ENCODE measurements at regions not wholly inside any gene's neighbourhood (a gene's known extent, or its start where the extent isn't known, plus 50 kb on each side); places are given as distances from the start of the nearest gene placed in this dataset.
A peak's percentile ranks its signal among the peaks of the same experiment; 100 is the strongest.

DNA sequence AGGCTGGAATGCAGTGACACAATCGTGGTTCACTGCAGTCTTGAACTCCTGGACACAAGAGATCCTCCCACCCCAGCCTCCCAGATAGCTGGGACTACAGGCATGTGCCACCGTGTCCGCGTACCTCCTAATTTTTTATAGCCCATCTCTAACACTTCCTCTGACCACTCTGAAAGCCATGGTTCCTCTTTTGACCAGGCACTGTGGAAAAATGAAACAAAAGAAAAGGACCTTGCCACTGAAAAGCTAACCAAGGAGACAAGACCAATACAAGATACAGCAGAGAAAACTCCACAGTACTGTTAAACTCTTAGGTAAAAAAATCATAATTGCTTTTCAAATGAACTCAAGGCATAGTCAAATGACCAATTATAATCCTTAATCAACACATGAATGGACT is 233.3 kb downstream of the NEDD1 start:
- no peak for DNase-seq (ENCODE audit: low spot score)
- Mint-ChIP-seq H3K36me3 (ENCODE audit: low read depth) (no peaks in the 10 kb centered on the region), H3K4me1 (ENCODE audit: low read depth) (no peaks in the 10 kb centered on the region), H3K27ac (ENCODE audit: unreplicated experiment) (no peak overlapping the region), H3K4me3 (ENCODE audit: unreplicated experiment) (no peak overlapping the region), H3K27me3 (ENCODE audit: low read depth) (peaks cover 4% of the 10 kb centered on the region), H3K9me3 (ENCODE audit: low read depth) (peaks cover 8% of the 10 kb centered on the region)
- TF ChIP-seq, protein P1, sequence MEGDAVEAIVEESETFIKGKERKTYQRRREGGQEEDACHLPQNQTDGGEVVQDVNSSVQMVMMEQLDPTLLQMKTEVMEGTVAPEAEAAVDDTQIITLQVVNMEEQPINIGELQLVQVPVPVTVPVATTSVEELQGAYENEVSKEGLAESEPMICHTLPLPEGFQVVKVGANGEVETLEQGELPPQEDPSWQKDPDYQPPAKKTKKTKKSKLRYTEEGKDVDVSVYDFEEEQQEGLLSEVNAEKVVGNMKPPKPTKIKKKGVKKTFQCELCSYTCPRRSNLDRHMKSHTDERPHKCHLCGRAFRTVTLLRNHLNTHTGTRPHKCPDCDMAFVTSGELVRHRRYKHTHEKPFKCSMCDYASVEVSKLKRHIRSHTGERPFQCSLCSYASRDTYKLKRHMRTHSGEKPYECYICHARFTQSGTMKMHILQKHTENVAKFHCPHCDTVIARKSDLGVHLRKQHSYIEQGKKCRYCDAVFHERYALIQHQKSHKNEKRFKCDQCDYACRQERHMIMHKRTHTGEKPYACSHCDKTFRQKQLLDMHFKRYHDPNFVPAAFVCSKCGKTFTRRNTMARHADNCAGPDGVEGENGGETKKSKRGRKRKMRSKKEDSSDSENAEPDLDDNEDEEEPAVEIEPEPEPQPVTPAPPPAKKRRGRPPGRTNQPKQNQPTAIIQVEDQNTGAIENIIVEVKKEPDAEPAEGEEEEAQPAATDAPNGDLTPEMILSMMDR (IDR thresholded peaks at IDR 0.05) = no peak

DNA sequence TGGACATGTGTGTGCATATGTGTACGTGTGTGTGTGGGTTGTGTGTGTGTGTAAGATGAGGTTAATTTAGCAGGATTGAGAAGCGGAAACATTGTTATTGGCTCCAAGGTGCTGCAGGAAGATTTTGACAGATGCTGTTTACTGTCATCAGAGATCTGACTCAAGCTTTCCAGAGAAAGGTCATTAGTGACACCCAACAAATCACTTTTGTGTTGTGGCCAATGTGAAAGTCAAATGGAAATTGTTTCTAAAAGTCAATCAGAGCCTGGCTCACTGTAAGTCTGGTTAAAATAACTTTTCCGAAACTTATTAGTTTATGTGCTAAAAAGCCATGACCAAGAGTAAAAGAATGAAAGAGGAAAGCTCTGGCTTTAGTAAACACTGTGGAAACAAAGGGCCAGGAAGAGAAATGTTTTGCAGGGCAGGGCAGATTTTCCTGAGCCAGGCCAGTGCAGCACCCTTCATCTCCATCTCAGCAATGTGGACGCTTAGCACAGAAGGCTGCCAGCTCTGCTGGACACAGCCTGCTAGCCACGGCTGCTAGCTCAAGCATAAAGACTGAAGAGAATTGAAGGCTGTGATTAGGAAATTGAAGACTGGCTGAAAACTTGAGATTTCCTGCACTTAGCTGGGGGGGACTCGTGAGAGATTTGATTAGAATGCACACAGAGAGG is 235.8 kb downstream of the NEDD1 start:
- TF ChIP-seq, protein P1 (IDR thresholded peaks at IDR 0.05) = no peak
- peaks cover 7% of the 10 kb centered on the region for H3K27me3 Mint-ChIP-seq (ENCODE audit: low read depth)
- no peak for DNase-seq (ENCODE audit: low spot score)
- H3K36me3 Mint-ChIP-seq (ENCODE audit: low read depth) = no peaks in the 10 kb centered on the region
- peaks cover 7% of the 10 kb centered on the region for H3K9me3 Mint-ChIP-seq (ENCODE audit: low read depth)
- no peaks in the 10 kb centered on the region for H3K4me1 Mint-ChIP-seq (ENCODE audit: low read depth)
- no peak overlapping the region for H3K4me3 Mint-ChIP-seq (ENCODE audit: unreplicated experiment)
- H3K27ac Mint-ChIP-seq (ENCODE audit: unreplicated experiment) = no peak overlapping the region

DNA sequence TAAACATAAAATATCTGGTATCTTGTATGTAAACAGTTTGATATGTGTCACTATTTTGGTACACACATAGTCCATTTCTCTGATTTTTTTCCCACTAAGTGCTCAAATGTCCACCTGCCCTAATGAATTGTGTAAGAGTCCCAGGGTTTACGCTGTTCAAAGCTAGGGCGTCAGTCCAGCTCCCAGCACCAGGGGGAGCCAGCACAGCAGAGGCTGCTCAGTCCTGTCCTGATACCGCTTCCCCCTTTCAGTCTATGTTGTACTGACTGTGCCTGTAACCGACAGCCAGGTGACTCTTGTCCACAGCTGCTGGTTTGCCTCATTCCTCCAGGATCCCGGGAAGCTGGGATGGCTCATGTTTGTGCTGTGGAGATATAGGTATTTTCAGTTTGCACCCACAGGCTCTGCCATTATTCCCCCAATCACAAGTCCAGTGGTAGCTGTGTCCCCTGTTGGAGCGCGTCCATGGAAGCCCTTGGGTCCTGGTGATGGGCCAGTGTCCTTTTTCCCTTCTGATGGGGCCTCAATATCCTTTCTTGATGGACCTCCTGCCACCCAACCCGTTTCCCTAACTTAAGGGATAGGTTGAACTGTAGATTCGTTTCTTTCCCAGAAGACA is 242.0 kb downstream of the NEDD1 start:
- Mint-ChIP-seq H3K36me3 (ENCODE audit: low read depth) (no peaks in the 10 kb centered on the region), H3K27ac (ENCODE audit: unreplicated experiment) (no peak overlapping the region), H3K9me3 (ENCODE audit: low read depth) (no peaks in the 10 kb centered on the region), H3K4me1 (ENCODE audit: low read depth) (no peaks in the 10 kb centered on the region), H3K27me3 (ENCODE audit: low read depth) (peaks cover 7% of the 10 kb centered on the region), H3K4me3 (ENCODE audit: unreplicated experiment) (no peak overlapping the region)
- no peak for DNase-seq (ENCODE audit: low spot score)
- TF ChIP-seq, protein P1 (IDR thresholded peaks at IDR 0.05) = peak; percentile 80

GRCh38 chr12:97151481-97151880 is 244.4 kb downstream of the NEDD1 start:
- Mint-ChIP-seq H3K4me3 (ENCODE audit: unreplicated experiment) (no peak overlapping the region), H3K36me3 (ENCODE audit: low read depth) (no peaks in the 10 kb centered on the region), H3K4me1 (ENCODE audit: low read depth) (no peaks in the 10 kb centered on the region), H3K9me3 (ENCODE audit: low read depth) (no peaks in the 10 kb centered on the region), H3K27me3 (ENCODE audit: low read depth) (no peaks in the 10 kb centered on the region), H3K27ac (ENCODE audit: unreplicated experiment) (no peak overlapping the region)
- no peak for DNase-seq (ENCODE audit: low spot score)
- TF ChIP-seq, protein P1 (IDR thresholded peaks at IDR 0.05) = no peak

DNA sequence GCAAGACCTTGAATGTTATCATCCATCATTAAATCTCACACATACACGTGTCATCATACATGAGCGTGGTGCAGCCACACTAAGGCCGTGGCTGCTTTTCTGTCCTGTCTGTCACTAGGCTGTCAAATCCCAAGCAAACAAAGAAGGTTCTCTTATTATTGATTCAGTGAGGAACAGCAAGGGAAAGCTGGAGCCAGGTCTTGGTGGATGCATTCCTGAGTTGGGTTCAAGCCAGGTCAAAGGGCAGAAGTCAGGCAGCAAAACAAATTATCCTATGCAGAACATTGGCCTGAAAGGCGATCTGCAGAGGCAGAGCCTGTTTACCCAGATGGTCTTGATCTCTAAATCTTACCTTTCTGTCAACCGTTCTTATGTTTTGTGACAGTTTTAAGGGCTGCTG is 252.3 kb downstream of the NEDD1 start:
- Mint-ChIP-seq H3K36me3 (ENCODE audit: low read depth) (no peaks in the 10 kb centered on the region), H3K9me3 (ENCODE audit: low read depth) (peaks cover 6% of the 10 kb centered on the region), H3K27me3 (ENCODE audit: low read depth) (no peaks in the 10 kb centered on the region), H3K4me3 (ENCODE audit: unreplicated experiment) (no peak overlapping the region), H3K4me1 (ENCODE audit: low read depth) (no peaks in the 10 kb centered on the region), H3K27ac (ENCODE audit: unreplicated experiment) (no peak overlapping the region)
- TF ChIP-seq, protein P1 (IDR thresholded peaks at IDR 0.05) = no peak
- DNase-seq (ENCODE audit: low spot score) = no peak

Data from chondrocyte (in vitro differentiated cells).